BE2C (cell line): ENCODE measurements at regions not wholly inside any gene's neighbourhood (a gene's known extent, or its start where the extent isn't known, plus 50 kb on each side); places are given as distances from the start of the nearest gene placed in this dataset.

Source experiments
- DNase-seq: peaks from one replicate; pipeline ENCODE4 v3.0.0-alpha.2; 2020
- H3K27me3 ChIP-seq: fragments of 250-450 bp; sonication (Bioruptor Pico); 2 replicates; pipeline ENCODE4 v1.5.1; 2020; ENCODE audit warnings: mild to moderate bottlenecking
- H3K36me3 ChIP-seq: fragments of 250-450 bp; sonication (Bioruptor Pico); 2 replicates; pipeline ENCODE4 v1.5.1; 2020; ENCODE audit warnings: mild to moderate bottlenecking
- H3K4me1 ChIP-seq: fragments of 250-450 bp; sonication (Bioruptor Pico); 2 replicates; pipeline ENCODE4 v1.5.1; 2020
- H3K4me3 ChIP-seq: 2 replicates; pipeline ENCODE4 v1.5.1; 2011; ENCODE audit warnings: low read depth, low read length
- H3K9me3 ChIP-seq: fragments of 250-450 bp; sonication (Bioruptor Pico); 2 replicates; pipeline ENCODE4 v1.5.1; 2020
- TF ChIP-seq, protein P1 (sequence below): IDR thresholded peaks from 2 replicates; pipeline ENCODE4 v1.5.1; 2012; ENCODE audit warnings: mild to moderate bottlenecking, low read depth, low read length

- DNase-seq = no peak
- Histone ChIP-seq H3K36me3 (no peaks in the 10 kb centered on the region), H3K27me3 (no peaks in the 10 kb centered on the region), H3K4me3 (no peak overlapping the region), H3K9me3 (no peaks in the 10 kb centered on the region), H3K4me1 (peaks cover 22% of the 10 kb centered on the region)
- TF ChIP-seq, protein P1, sequence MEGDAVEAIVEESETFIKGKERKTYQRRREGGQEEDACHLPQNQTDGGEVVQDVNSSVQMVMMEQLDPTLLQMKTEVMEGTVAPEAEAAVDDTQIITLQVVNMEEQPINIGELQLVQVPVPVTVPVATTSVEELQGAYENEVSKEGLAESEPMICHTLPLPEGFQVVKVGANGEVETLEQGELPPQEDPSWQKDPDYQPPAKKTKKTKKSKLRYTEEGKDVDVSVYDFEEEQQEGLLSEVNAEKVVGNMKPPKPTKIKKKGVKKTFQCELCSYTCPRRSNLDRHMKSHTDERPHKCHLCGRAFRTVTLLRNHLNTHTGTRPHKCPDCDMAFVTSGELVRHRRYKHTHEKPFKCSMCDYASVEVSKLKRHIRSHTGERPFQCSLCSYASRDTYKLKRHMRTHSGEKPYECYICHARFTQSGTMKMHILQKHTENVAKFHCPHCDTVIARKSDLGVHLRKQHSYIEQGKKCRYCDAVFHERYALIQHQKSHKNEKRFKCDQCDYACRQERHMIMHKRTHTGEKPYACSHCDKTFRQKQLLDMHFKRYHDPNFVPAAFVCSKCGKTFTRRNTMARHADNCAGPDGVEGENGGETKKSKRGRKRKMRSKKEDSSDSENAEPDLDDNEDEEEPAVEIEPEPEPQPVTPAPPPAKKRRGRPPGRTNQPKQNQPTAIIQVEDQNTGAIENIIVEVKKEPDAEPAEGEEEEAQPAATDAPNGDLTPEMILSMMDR = no peak
These were observed 223.4 kb downstream of the ICE1 start for GRCh38 chr5:5645891-5646290.

DNA sequence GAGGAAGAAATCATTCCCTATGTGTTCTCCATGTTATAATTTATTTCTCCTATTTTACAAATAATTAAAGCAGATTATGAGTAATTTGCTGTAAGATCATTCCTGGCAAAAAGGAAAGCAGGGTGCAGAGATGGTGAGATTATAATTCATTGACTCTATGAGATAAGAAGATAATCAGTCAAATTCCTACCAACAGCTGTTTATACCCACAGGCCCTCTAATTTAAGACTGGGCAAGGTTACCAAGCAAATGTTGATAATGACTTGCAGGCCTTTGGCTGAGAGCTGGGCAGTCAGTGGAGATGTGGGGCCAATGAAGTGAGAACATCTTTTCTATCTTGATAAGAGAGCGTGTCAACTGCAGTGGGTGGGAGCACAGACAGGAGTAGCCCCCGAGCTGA lies 222.7 kb downstream of the ICE1 start:
- TF ChIP-seq, protein P1 = no peak
- no peak for DNase-seq
- Histone ChIP-seq H3K27me3 (no peaks in the 10 kb centered on the region), H3K36me3 (no peaks in the 10 kb centered on the region), H3K4me3 (no peak overlapping the region), H3K4me1 (peaks cover 23% of the 10 kb centered on the region), H3K9me3 (no peaks in the 10 kb centered on the region)

DNA sequence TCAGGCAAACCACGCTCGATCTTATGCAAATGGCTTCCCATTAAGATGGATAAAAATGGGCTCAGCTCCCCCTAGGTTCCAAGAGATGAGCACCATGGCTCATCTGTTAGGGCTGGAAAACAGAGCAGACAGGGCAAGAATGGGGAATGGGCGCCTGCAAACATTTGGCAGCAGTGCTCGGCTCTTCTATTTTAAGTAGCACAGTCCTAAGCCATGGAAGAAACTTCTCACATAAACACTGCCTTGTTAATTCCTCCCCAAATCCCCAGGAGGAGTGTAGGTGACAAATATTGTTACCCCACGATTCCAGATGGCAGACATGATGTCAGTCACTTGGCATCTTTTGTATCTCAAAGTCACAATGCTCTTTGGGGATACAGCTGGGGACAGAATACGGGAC lies 221.8 kb downstream of the ICE1 start:
- no peaks in the 10 kb centered on the region for H3K27me3 ChIP-seq
- H3K4me3 ChIP-seq = no peak overlapping the region
- H3K9me3 ChIP-seq = no peaks in the 10 kb centered on the region; the same call in 1 of the 2 replicates
- H3K36me3 ChIP-seq = no peaks in the 10 kb centered on the region
- H3K4me1 ChIP-seq = peaks cover 20% of the 10 kb centered on the region
- TF ChIP-seq, protein P1 = no peak
- DNase-seq = no peak

DNA sequence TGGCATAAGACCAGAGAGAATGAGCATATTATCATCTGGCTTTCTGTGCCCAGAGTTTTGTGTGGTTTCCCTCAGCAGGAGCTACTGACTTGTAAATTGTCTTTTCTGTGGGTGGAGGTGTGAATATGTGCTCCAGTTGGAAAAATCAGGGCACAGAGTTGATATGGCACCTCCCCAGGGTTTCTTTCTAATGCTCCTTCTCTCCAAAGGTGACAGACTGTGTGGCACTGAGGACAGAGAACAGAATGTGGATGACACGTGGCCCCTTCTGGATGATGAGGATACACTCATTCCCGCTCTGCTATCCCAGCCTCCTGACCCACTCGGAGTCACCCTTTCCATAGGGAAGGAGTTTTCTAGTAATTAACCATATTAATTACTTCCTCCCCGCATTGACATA lies 221.0 kb downstream of the ICE1 start:
- Histone ChIP-seq H3K9me3 (no peaks in the 10 kb centered on the region; the same call in 1 of the 2 replicates), H3K36me3 (no peaks in the 10 kb centered on the region), H3K4me1 (peaks cover 26% of the 10 kb centered on the region), H3K27me3 (no peaks in the 10 kb centered on the region), H3K4me3 (no peak overlapping the region)
- TF ChIP-seq, protein P1 = no peak
- DNase-seq = no peak

- peak; percentile 39 for DNase-seq
- H3K27me3 ChIP-seq = no peaks in the 10 kb centered on the region
- no peaks in the 10 kb centered on the region for H3K36me3 ChIP-seq
- H3K4me3 ChIP-seq = no peak overlapping the region
- TF ChIP-seq, protein P1 = no peak
- H3K9me3 ChIP-seq = no peaks in the 10 kb centered on the region; the same call in 1 of the 2 replicates
- H3K4me1 ChIP-seq = peaks cover 49% of the 10 kb centered on the region
These were observed 215.7 kb downstream of the ICE1 start for GRCh38 chr5:5638211-5638610.

- Histone ChIP-seq H3K27me3 (no peaks in the 10 kb centered on the region), H3K4me3 (no peak overlapping the region), H3K4me1 (peaks cover 46% of the 10 kb centered on the region), H3K36me3 (no peaks in the 10 kb centered on the region), H3K9me3 (no peaks in the 10 kb centered on the region; the same call in 1 of the 2 replicates)
- no peak for DNase-seq
- TF ChIP-seq, protein P1 = no peak
These were observed 214.7 kb downstream of the ICE1 start for GRCh38 chr5:5637173-5637572.
